ENCODE measurements at regions not wholly inside any gene's neighbourhood (a gene's known extent, or its start where the extent isn't known, plus 50 kb on each side); places are given as distances from the start of the nearest gene placed in this dataset.

- DNase-seq = no peak
These were observed 230.6 kb downstream of the FOXL1 start for GRCh38 chr16:86808863-86809444.

GRCh38 chr16:86809458-86809955 lies 231.2 kb downstream of the FOXL1 start:
- DNase-seq = no peak

- DNase-seq = no peak
These were observed 231.7 kb downstream of the FOXL1 start for GRCh38 chr16:86810062-86810461.

- no peak for DNase-seq
These were observed 234.1 kb downstream of the FOXL1 start for GRCh38 chr16:86812363-86812970.

GRCh38 chr16:86814256-86814655 lies 235.9 kb downstream of the FOXL1 start:
- no peak for DNase-seq

GRCh38 chr16:86816930-86817625 lies 238.7 kb downstream of the FOXL1 start:
- DNase-seq = no peak

- peak; percentile 21 for DNase-seq
These were observed 240.6 kb downstream of the FOXL1 start for GRCh38 chr16:86818671-86819532.

- DNase-seq = no peak
These were observed 241.2 kb downstream of the FOXL1 start for GRCh38 chr16:86819533-86819892.

GRCh38 chr16:86821895-86822294 lies 243.5 kb downstream of the FOXL1 start:
- no peak for DNase-seq

GRCh38 chr16:86823125-86823524 lies 244.8 kb downstream of the FOXL1 start:
- no peak for DNase-seq

GRCh38 chr16:86823888-86824671 lies 245.7 kb downstream of the FOXL1 start:
- DNase-seq = no peak

GRCh38 chr16:86824751-86825296 lies 246.5 kb downstream of the FOXL1 start:
- DNase-seq = no peak

- DNase-seq = no peak
These were observed 247.3 kb downstream of the FOXL1 start for GRCh38 chr16:86825631-86826030.

- no peak for DNase-seq
These were observed 248.6 kb downstream of the FOXL1 start for GRCh38 chr16:86826941-86827340.

GRCh38 chr16:86827521-86827920 lies 249.2 kb downstream of the FOXL1 start:
- no peak for DNase-seq

- no peak for DNase-seq
These were observed 249.9 kb downstream of the FOXL1 start for GRCh38 chr16:86828202-86828601.

- no peak for DNase-seq
These were observed 250.3 kb downstream of the FOXL1 start for GRCh38 chr16:86828653-86829052.

GRCh38 chr16:86831366-86831765 lies 253.0 kb downstream of the FOXL1 start:
- no peak for DNase-seq

- DNase-seq = no peak
These were observed 254.8 kb downstream of the FOXL1 start for GRCh38 chr16:86833136-86833535.

- no peak for DNase-seq
These were observed 256.2 kb downstream of the FOXL1 start for GRCh38 chr16:86834451-86835035.

GRCh38 chr16:86835982-86836381 lies 257.6 kb downstream of the FOXL1 start:
- DNase-seq = no peak
